ENCODE measurements at regions not wholly inside any gene's neighbourhood (a gene's known extent, or its start where the extent isn't known, plus 50 kb on each side); places are given as distances from the start of the nearest gene placed in this dataset.

GRCh38 chr18:10142056-10142455, 228.2 kb downstream of the VAPA start:
- TF ChIP-seq EZH2 (IDR thresholded peaks at IDR 0.05) (no peak), POLR2AphosphoS5 (IDR thresholded peaks at IDR 0.05; ENCODE audit: borderline replicate concordance, low read depth, low read length) (no peak)
